ENCODE measurements at regions not wholly inside any gene's neighbourhood (a gene's known extent, or its start where the extent isn't known, plus 50 kb on each side); places are given as distances from the start of the nearest gene placed in this dataset.

DNA sequence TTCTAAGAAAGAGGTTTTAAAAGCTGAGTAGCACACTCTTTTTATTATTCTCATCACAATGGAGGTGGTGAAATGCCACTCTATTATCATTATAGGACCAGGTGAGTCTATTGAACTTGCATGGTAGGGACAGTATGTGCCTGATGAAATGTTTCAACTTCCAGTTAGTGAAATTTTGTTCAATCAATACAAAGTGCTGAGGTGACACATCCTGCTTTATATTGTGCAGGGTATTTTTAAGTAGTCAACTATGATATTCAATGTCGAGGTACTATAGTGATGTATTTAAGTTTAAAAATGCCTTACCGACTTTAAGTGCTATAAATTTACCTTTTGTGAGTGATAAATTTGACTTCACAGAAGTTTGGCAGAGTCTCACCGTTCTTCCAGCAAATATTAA is 284.7 kb upstream of the BRINP3 start:
- no peak overlapping the region for H2BK12ac ChIP-seq (ENCODE audit: insufficient read length, low read depth, low read length)
- H4K91ac ChIP-seq (ENCODE audit: insufficient read length, low read depth, low read length), result no peak overlapping the region
- H3K14ac ChIP-seq (ENCODE audit: insufficient read depth, low read length), result no peak overlapping the region
- DNase-seq, result no peak
- TF ChIP-seq, protein P1, sequence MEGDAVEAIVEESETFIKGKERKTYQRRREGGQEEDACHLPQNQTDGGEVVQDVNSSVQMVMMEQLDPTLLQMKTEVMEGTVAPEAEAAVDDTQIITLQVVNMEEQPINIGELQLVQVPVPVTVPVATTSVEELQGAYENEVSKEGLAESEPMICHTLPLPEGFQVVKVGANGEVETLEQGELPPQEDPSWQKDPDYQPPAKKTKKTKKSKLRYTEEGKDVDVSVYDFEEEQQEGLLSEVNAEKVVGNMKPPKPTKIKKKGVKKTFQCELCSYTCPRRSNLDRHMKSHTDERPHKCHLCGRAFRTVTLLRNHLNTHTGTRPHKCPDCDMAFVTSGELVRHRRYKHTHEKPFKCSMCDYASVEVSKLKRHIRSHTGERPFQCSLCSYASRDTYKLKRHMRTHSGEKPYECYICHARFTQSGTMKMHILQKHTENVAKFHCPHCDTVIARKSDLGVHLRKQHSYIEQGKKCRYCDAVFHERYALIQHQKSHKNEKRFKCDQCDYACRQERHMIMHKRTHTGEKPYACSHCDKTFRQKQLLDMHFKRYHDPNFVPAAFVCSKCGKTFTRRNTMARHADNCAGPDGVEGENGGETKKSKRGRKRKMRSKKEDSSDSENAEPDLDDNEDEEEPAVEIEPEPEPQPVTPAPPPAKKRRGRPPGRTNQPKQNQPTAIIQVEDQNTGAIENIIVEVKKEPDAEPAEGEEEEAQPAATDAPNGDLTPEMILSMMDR (conservative IDR thresholded peaks at IDR 0.05), result no peak
- no peak overlapping the region for H3K4me3 Mint-ChIP-seq
- no peak overlapping the region for H3K4me2 ChIP-seq (ENCODE audit: insufficient read depth, insufficient read length, low read length)
- H3K9ac ChIP-seq (ENCODE audit: extremely low read depth, insufficient read length, low read length), result no peak overlapping the region
- no peaks in the 10 kb centered on the region for H3K79me2 ChIP-seq (ENCODE audit: insufficient read depth, low read length)
- no peaks in the 10 kb centered on the region for H3K9me3 Mint-ChIP-seq
- no peak overlapping the region for H2BK20ac ChIP-seq (ENCODE audit: low read depth, low read length, poor library complexity, severe bottlenecking)
- H3K4me1 ChIP-seq (ENCODE audit: insufficient read depth, low read length), result no peaks in the 10 kb centered on the region
- H3K9me3 ChIP-seq (ENCODE audit: control insufficient read depth, low read depth, low read length), result no peaks in the 10 kb centered on the region
- H3K27me3 ChIP-seq (ENCODE audit: insufficient read depth, low read length), result no peaks in the 10 kb centered on the region
- H3K4ac ChIP-seq (ENCODE audit: low read depth, low read length), result no peak overlapping the region
- H2BK120ac ChIP-seq (ENCODE audit: low read depth, low read length, poor library complexity, severe bottlenecking), result no peak overlapping the region
- no peak overlapping the region for H2BK15ac ChIP-seq (ENCODE audit: low read depth, low read length)
- no peak overlapping the region for H3K27ac Mint-ChIP-seq
- no peaks in the 10 kb centered on the region for H4K20me1 ChIP-seq (ENCODE audit: control insufficient read depth, insufficient read depth, insufficient read length)
- H2AK5ac ChIP-seq (ENCODE audit: insufficient read length, low read length), result no peak overlapping the region
- no peak overlapping the region for H2BK5ac ChIP-seq (ENCODE audit: insufficient read length, low read length)
- no peak overlapping the region for H4K8ac ChIP-seq (replicated peaks; ENCODE audit: insufficient read length, low read depth, low read length)
- no peak overlapping the region for H4K5ac ChIP-seq (ENCODE audit: insufficient read length, low read depth, low read length)
- H3K79me1 ChIP-seq (ENCODE audit: insufficient read depth, low read depth, low read length, poor library complexity, severe bottlenecking), result no peaks in the 10 kb centered on the region
- no peaks in the 10 kb centered on the region for H3K36me3 Mint-ChIP-seq (ENCODE audit: insufficient read depth in 1 of 3, low read depth in 3 of 3)
- H3K4me1 Mint-ChIP-seq, result no peaks in the 10 kb centered on the region
- no peaks in the 10 kb centered on the region; the same call in 1 of the 2 replicates for H3K27me3 Mint-ChIP-seq (ENCODE audit: low read depth)
- no peak overlapping the region for H2AFZ ChIP-seq (ENCODE audit: low read length)
- no peaks in the 10 kb centered on the region for H3K23me2 ChIP-seq (ENCODE audit: insufficient read length, low read depth, low read length, poor library complexity, severe bottlenecking)
- H3K27ac ChIP-seq (ENCODE audit: insufficient read length, low read depth, low read length), result no peak overlapping the region
- no CpG with 5 or more reads among the region's 3 CpGs for WGBS (ENCODE audit: extremely low coverage, insufficient read length, low lambda C conversion rate)
- H3K23ac ChIP-seq (ENCODE audit: insufficient read length, low read depth, low read length), result no peak overlapping the region
- no peak overlapping the region for H3K18ac ChIP-seq (ENCODE audit: insufficient read length, low read depth, low read length)
- H3K56ac ChIP-seq (ENCODE audit: insufficient read length, low read depth, low read length), result no peak overlapping the region
- H3T11ph ChIP-seq (ENCODE audit: low read length), result no peak overlapping the region
